Jurkat, Clone E6-1 (cell line): ENCODE measurements at regions not wholly inside any gene's neighbourhood (a gene's known extent, or its start where the extent isn't known, plus 50 kb on each side); places are given as distances from the start of the nearest gene placed in this dataset.
"Not testable (repeated sequence)": the region's sequence is repeated elsewhere in the genome, so short reads cannot be mapped to it uniquely, and the experiment has no call there.

ENCODE experiments used
- DNase-seq: peaks from one replicate; pipeline ENCODE4 v3.0.0-alpha.2; 2011; ENCODE audit warnings: low read depth, low spot score
- H3K4me3 ChIP-seq: 2 replicates; pipeline ENCODE4 v1.5.1; 2011; ENCODE audit warnings: mild to moderate bottlenecking, low read length, control low read depth, moderate library complexity

- no peak overlapping the region for H3K4me3 ChIP-seq
- no peak for DNase-seq
Measured at GRCh38 chr9:81028504-81028903, 660.8 kb downstream of the TLE1 start.

- DNase-seq = no peak
- no peak overlapping the region for H3K4me3 ChIP-seq
Measured at GRCh38 chr9:81022177-81022576, 667.2 kb downstream of the TLE1 start.

GRCh38 chr9:81014945-81015344 lies 674.4 kb downstream of the TLE1 start:
- not testable (repeated sequence) for H3K4me3 ChIP-seq, DNase-seq

GRCh38 chr9:81013191-81013590 lies 676.2 kb downstream of the TLE1 start:
- not testable (repeated sequence) for H3K4me3 ChIP-seq, DNase-seq

GRCh38 chr9:81002906-81003305 lies 686.4 kb downstream of the TLE1 start:
- DNase-seq = peak; percentile 80
- peak overlapping the region; percentile 13 for H3K4me3 ChIP-seq

GRCh38 chr9:81002242-81002641 lies 687.1 kb downstream of the TLE1 start:
- DNase-seq = peak; percentile 100
- peak overlapping the region; percentile 13 for H3K4me3 ChIP-seq

GRCh38 chr9:80995759-80996158 lies 693.6 kb downstream of the TLE1 start:
- no peak overlapping the region for H3K4me3 ChIP-seq
- no peak for DNase-seq

GRCh38 chr9:80994892-80995291 lies 694.5 kb downstream of the TLE1 start:
- no peak overlapping the region for H3K4me3 ChIP-seq
- no peak for DNase-seq

GRCh38 chr9:80985595-80985994 lies 703.8 kb downstream of the TLE1 start:
- DNase-seq = not testable (repeated sequence)

GRCh38 chr9:80976403-80976802 lies 712.9 kb downstream of the TLE1 start:
- DNase-seq = no peak
- no peak overlapping the region for H3K4me3 ChIP-seq

More at GRCh38 chr9:80985595-80985994, 703.8 kb downstream of the TLE1 start:
- H3K4me3 ChIP-seq = not testable (repeated sequence)

- DNase-seq, H3K4me3 ChIP-seq: not testable (repeated sequence)
Measured at GRCh38 chr9:80970377-80970776, 719.0 kb downstream of the TLE1 start.

GRCh38 chr9:80968611-80969010 lies 720.7 kb downstream of the TLE1 start:
- H3K4me3 ChIP-seq = no peak overlapping the region
- DNase-seq = no peak

- no peak overlapping the region for H3K4me3 ChIP-seq
- DNase-seq = no peak
Measured at GRCh38 chr9:80964914-80965313, 724.4 kb downstream of the TLE1 start.

GRCh38 chr9:80964374-80964773 lies 725.0 kb downstream of the TLE1 start:
- H3K4me3 ChIP-seq = no peak overlapping the region
- no peak for DNase-seq

- DNase-seq = no peak
Measured at GRCh38 chr9:80957801-80958200, 731.5 kb downstream of the TLE1 start.

GRCh38 chr9:80954521-80954920 lies 734.8 kb downstream of the TLE1 start:
- no peak for DNase-seq
- H3K4me3 ChIP-seq = no peak overlapping the region

More at GRCh38 chr9:80957801-80958200, 731.5 kb downstream of the TLE1 start:
- no peak overlapping the region for H3K4me3 ChIP-seq

- no peak for DNase-seq
- H3K4me3 ChIP-seq = no peak overlapping the region
Measured at GRCh38 chr9:80952363-80952922, 736.9 kb downstream of the TLE1 start.

GRCh38 chr9:80951675-80952074 lies 737.7 kb downstream of the TLE1 start:
- no peak for DNase-seq
- no peak overlapping the region for H3K4me3 ChIP-seq

- no peak for DNase-seq
Measured at GRCh38 chr9:80948876-80949275, 740.5 kb downstream of the TLE1 start.

GRCh38 chr9:80948066-80948465 lies 741.3 kb downstream of the TLE1 start:
- DNase-seq = no peak
- no peak overlapping the region for H3K4me3 ChIP-seq

More at GRCh38 chr9:80948876-80949275, 740.5 kb downstream of the TLE1 start:
- H3K4me3 ChIP-seq = no peak overlapping the region

GRCh38 chr9:80946496-80947170 lies 742.7 kb downstream of the TLE1 start:
- H3K4me3 ChIP-seq = no peak overlapping the region
- DNase-seq = peak; percentile 45
